ENCODE measurements at regions not wholly inside any gene's neighbourhood (a gene's known extent, or its start where the extent isn't known, plus 50 kb on each side); places are given as distances from the start of the nearest gene placed in this dataset.
"Not testable (repeated sequence)": the region's sequence is repeated elsewhere in the genome, so short reads cannot be mapped to it uniquely, and the experiment has no call there.

- DNase-seq (ENCODE audit: low spot score): no peak
- Histone ChIP-seq H3K27me3 (no peaks in the 10 kb centered on the region), H3K27ac (no peak overlapping the region)
Measured at GRCh38 chr6:121884620-121885019, 449.2 kb downstream of the GJA1 start.

GRCh38 chr6:121885399-121886152 lies 450.1 kb downstream of the GJA1 start:
- peaks cover 0 to 12% of the 10 kb centered on the region in 2 donors for H3K4me1 ChIP-seq
- H3K27me3 ChIP-seq: no peaks in the 10 kb centered on the region
- no peak for TF ChIP-seq CTCF (IDR thresholded peaks at IDR 0.05)
- DNase-seq (ENCODE audit: low spot score): no peak
- no peak overlapping the region for H3K27ac ChIP-seq
- no peaks in the 10 kb centered on the region for H3K9me3 ChIP-seq
- H3K4me3 ChIP-seq: no peak overlapping the region
- H3K36me3 ChIP-seq: no peaks in the 10 kb centered on the region

More at GRCh38 chr6:121884620-121885019, 449.2 kb downstream of the GJA1 start:
- Histone ChIP-seq H3K4me1 (peaks cover 0 to 12% of the 10 kb centered on the region in 2 donors), H3K4me3 (no peak overlapping the region), H3K9me3 (no peaks in the 10 kb centered on the region), H3K36me3 (no peaks in the 10 kb centered on the region)
- TF ChIP-seq CTCF (IDR thresholded peaks at IDR 0.05): no peak

GRCh38 chr6:121886223-121886830 lies 450.9 kb downstream of the GJA1 start:
- DNase-seq (ENCODE audit: low spot score): no peak
- Histone ChIP-seq H3K36me3 (no peaks in the 10 kb centered on the region), H3K4me1 (peaks cover 0 to 12% of the 10 kb centered on the region in 2 donors), H3K27ac (no peak overlapping the region), H3K9me3 (no peaks in the 10 kb centered on the region), H3K27me3 (no peaks in the 10 kb centered on the region), H3K4me3 (no peak overlapping the region)
- TF ChIP-seq CTCF (IDR thresholded peaks at IDR 0.05): no peak

GRCh38 chr6:121887724-121888123 lies 452.3 kb downstream of the GJA1 start:
- no peak overlapping the region for H3K27ac ChIP-seq
- no peaks in the 10 kb centered on the region for H3K27me3 ChIP-seq
- TF ChIP-seq CTCF (IDR thresholded peaks at IDR 0.05): no peak
- H3K9me3 ChIP-seq: no peaks in the 10 kb centered on the region
- H3K36me3 ChIP-seq: no peaks in the 10 kb centered on the region
- no peak overlapping the region for H3K4me3 ChIP-seq
- H3K4me1 ChIP-seq: peaks cover 0 to 7% of the 10 kb centered on the region in 2 donors
- DNase-seq (ENCODE audit: low spot score): no peak

GRCh38 chr6:121890307-121890910 lies 455.0 kb downstream of the GJA1 start:
- no peak for TF ChIP-seq CTCF (IDR thresholded peaks at IDR 0.05)
- no peak overlapping the region for H3K27ac ChIP-seq

GRCh38 chr6:121895731-121896130 lies 460.3 kb downstream of the GJA1 start:
- not testable (repeated sequence) for H3K9me3 ChIP-seq; H3K27me3 ChIP-seq; H3K4me3 ChIP-seq; H3K27ac ChIP-seq; H3K4me1 ChIP-seq; H3K36me3 ChIP-seq; DNase-seq (ENCODE audit: low spot score)

More at GRCh38 chr6:121890307-121890910, 455.0 kb downstream of the GJA1 start:
- no peaks in the 10 kb centered on the region for H3K9me3 ChIP-seq
- H3K4me1 ChIP-seq: no peaks in the 10 kb centered on the region
- DNase-seq (ENCODE audit: low spot score): no peak
- H3K36me3 ChIP-seq: no peaks in the 10 kb centered on the region
- no peak overlapping the region for H3K4me3 ChIP-seq
- H3K27me3 ChIP-seq: no peaks in the 10 kb centered on the region
